RWPE2 (cell line): ENCODE measurements at regions not wholly inside any gene's neighbourhood (a gene's known extent, or its start where the extent isn't known, plus 50 kb on each side); places are given as distances from the start of the nearest gene placed in this dataset.

Experiments
- ATAC-seq: fragments of 200-7000 bp; cut with Tn5 transposase; 3 replicates; pipeline ENCODE4 v1.9.1; 2021; ENCODE audit warnings: low read depth
- DNase-seq: peaks from one replicate; pipeline ENCODE4 v3.0.0-alpha.2; 2020; ENCODE audit warnings: low spot score
- H3K27ac ChIP-seq: fragments of 450-650 bp; 2 replicates; pipeline ENCODE4 v1.5.1; 2017; ENCODE audit warnings: mild to moderate bottlenecking; ENCODE audit not compliant: poor library complexity, severe bottlenecking
- H3K27me3 ChIP-seq: fragments of 250-450 bp; sonication (Bioruptor Pico); 2 replicates; pipeline ENCODE4 v1.5.1; 2021; ENCODE audit warnings: mild to moderate bottlenecking, moderate library complexity; ENCODE audit not compliant: insufficient read depth, poor library complexity, severe bottlenecking
- H3K36me3 ChIP-seq: fragments of 250-450 bp; sonication (Bioruptor Pico); 2 replicates; pipeline ENCODE4 v1.5.1; 2020; ENCODE audit warnings: low read depth, mild to moderate bottlenecking, moderate library complexity
- H3K4me1 ChIP-seq: fragments of 250-450 bp; sonication (Bioruptor Pico); 2 replicates; pipeline ENCODE4 v1.5.1; 2021; ENCODE audit warnings: mild to moderate bottlenecking, moderate library complexity; ENCODE audit not compliant: insufficient read depth, poor library complexity, severe bottlenecking
- H3K4me3 ChIP-seq: fragments of 250-450 bp; sonication (Bioruptor Pico); 2 replicates; pipeline ENCODE4 v1.5.1; 2021; ENCODE audit warnings: mild to moderate bottlenecking, moderate library complexity; ENCODE audit not compliant: severe bottlenecking
- H3K9me3 ChIP-seq: fragments of 250-450 bp; sonication (Bioruptor Pico); 2 replicates; pipeline ENCODE4 v1.5.1; 2021; ENCODE audit warnings: mild to moderate bottlenecking, moderate library complexity; ENCODE audit not compliant: severe bottlenecking
- TF ChIP-seq, protein P1 (sequence below): fragments of 450-650 bp; IDR thresholded peaks from one replicate; pipeline ENCODE4 v1.5.1; 2017; ENCODE audit warnings: mild to moderate bottlenecking, moderate library complexity; ENCODE audit not compliant: poor library complexity, severe bottlenecking

DNA sequence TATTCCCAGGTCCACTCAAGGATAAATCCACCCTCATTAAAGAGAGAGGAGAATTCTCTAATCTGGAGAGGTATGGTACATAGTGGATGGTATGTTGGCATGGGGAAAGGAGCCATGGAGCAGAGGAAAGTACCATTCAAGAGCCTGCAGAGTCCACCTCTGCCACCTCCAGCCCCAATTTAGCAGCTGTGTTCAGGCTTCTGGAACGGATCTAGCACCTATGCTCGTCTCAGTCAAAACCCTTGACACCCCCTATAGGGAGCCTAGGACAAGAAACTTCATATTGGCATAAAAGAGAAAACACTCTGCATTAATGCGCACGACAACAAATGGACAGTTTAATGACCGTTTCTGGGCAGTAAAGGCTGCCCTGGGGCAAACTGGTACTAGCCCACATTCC lies 161.1 kb upstream of the FAM78B start:
- Histone ChIP-seq H3K27ac (no peak overlapping the region), H3K27me3 (peaks cover 10% of the 10 kb centered on the region), H3K36me3 (no peaks in the 10 kb centered on the region), H3K4me1 (no peaks in the 10 kb centered on the region), H3K9me3 (no peaks in the 10 kb centered on the region), H3K4me3 (no peak overlapping the region)
- ATAC-seq (no peak), DNase-seq (no peak)
- TF ChIP-seq, protein P1, sequence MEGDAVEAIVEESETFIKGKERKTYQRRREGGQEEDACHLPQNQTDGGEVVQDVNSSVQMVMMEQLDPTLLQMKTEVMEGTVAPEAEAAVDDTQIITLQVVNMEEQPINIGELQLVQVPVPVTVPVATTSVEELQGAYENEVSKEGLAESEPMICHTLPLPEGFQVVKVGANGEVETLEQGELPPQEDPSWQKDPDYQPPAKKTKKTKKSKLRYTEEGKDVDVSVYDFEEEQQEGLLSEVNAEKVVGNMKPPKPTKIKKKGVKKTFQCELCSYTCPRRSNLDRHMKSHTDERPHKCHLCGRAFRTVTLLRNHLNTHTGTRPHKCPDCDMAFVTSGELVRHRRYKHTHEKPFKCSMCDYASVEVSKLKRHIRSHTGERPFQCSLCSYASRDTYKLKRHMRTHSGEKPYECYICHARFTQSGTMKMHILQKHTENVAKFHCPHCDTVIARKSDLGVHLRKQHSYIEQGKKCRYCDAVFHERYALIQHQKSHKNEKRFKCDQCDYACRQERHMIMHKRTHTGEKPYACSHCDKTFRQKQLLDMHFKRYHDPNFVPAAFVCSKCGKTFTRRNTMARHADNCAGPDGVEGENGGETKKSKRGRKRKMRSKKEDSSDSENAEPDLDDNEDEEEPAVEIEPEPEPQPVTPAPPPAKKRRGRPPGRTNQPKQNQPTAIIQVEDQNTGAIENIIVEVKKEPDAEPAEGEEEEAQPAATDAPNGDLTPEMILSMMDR = no peak

DNA sequence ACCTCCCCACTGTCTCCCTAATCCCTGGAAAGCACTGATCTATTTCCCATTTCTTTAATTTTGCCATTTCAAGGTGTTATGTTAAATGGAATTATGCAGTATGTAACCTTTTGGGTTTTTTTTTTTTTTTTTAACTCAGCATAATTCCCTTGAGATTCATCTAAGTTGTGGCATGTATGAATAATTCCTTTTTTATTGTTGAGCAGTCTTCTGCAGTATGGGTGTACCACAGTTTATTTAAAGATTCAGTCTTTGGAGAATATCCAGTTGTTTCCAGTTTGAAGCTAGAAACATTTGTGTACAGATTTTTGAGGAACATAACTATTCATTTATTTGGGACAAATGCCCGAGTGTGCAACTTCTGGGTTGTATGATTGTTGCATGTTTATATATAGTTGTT lies 162.2 kb upstream of the FAM78B start:
- H3K27me3 ChIP-seq = peaks cover 17% of the 10 kb centered on the region
- no peak for DNase-seq
- no peaks in the 10 kb centered on the region for H3K4me1 ChIP-seq
- TF ChIP-seq, protein P1 = no peak
- no peak overlapping the region for H3K27ac ChIP-seq
- no peaks in the 10 kb centered on the region for H3K36me3 ChIP-seq
- no peaks in the 10 kb centered on the region for H3K9me3 ChIP-seq
- H3K4me3 ChIP-seq = no peak overlapping the region
- no peak for ATAC-seq

DNA sequence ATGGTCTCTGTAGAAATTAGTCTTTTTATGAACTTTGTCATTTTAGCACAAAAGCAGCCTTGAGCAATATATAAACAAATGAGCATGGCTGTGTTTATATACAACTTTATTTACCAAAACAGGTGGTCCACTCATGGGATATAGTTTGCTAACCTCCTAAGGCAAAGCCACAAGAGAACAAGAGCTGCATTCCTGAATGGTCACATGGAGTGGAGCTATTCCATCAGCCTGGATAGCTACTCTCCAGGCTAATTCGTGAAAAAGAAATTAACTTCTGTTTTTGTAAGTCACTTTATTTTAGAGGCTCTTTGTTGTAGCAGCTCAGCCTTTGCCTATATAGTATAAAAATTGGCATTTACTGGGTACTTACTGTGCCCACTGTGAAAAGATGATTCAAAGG lies 163.3 kb upstream of the FAM78B start:
- H3K4me3 ChIP-seq = no peak overlapping the region
- no peaks in the 10 kb centered on the region for H3K4me1 ChIP-seq
- peaks cover 17% of the 10 kb centered on the region for H3K27me3 ChIP-seq
- H3K36me3 ChIP-seq = no peaks in the 10 kb centered on the region
- no peaks in the 10 kb centered on the region for H3K9me3 ChIP-seq
- no peak for DNase-seq
- TF ChIP-seq, protein P1 = no peak
- no peak for ATAC-seq
- no peak overlapping the region for H3K27ac ChIP-seq

DNA sequence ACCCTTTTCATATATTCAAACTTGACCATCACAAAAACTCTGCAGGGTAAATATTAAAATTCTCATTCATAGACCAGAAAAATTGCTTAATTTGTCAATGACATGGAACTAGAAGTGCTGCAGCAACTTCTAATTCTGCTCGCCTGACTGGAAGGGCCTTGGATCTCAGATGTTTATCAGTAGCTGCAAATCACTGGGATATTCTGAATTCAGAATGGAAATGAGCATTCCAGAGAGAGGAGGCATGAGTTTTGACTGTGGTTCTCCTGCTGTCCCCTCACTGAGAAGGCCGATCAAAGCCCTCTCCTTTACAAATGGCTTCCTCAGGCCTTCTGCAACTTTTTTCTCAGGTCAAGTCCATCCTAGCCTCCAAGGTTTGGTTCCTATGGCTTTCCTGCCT lies 171.3 kb upstream of the FAM78B start:
- H3K27me3 ChIP-seq = peaks cover 5% of the 10 kb centered on the region
- no peaks in the 10 kb centered on the region for H3K36me3 ChIP-seq
- no peak overlapping the region for H3K27ac ChIP-seq
- ATAC-seq (no peak), DNase-seq (no peak)
- no peak overlapping the region for H3K4me3 ChIP-seq
- TF ChIP-seq, protein P1 = no peak
- no peaks in the 10 kb centered on the region for H3K4me1 ChIP-seq
- no peaks in the 10 kb centered on the region for H3K9me3 ChIP-seq

DNA sequence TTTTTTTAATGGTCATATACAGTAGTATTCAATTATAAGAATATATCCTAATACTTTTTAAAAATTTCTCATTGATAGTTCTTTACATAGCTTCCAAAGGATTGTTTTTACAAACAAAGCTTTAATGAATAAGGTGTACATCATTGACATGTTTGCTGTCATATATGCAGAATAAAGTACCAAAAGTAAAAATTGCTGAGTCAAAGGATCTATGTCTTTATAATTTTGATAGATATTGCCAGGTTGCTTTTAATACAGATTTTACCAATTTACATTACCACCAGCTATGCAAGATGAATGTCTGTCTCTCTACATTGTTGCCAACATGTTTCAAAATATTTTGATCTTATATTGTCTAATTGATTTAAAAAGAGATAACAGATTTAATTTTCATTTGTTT lies 173.9 kb upstream of the FAM78B start:
- TF ChIP-seq, protein P1 = no peak
- no peak for DNase-seq
- Histone ChIP-seq H3K4me1 (no peaks in the 10 kb centered on the region), H3K9me3 (no peaks in the 10 kb centered on the region), H3K36me3 (no peaks in the 10 kb centered on the region), H3K27me3 (no peaks in the 10 kb centered on the region), H3K27ac (no peak overlapping the region), H3K4me3 (no peak overlapping the region)
- no peak for ATAC-seq
